ENCODE measurements at regions not wholly inside any gene's neighbourhood (a gene's known extent, or its start where the extent isn't known, plus 50 kb on each side); places are given as distances from the start of the nearest gene placed in this dataset.

DNA sequence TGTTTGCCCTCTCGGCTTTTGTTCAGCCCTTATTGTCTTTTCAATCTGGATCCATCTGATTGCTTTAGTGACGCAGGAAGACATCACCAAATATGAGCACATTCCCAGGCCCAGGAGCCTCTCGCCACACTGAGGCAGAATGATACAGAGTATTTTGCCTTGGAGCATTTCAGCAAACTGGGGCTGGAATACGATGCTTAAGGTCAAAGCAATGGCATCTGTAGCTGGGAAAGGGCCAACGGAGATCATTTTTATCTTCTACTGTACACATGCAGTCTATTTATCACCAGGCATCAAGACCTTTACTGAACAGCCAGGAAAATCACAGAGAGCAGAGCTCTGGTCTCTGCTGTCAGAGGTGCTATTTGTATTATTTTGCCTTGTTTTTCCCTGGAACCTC is 655.3 kb downstream of the RNF144B start:
- TF ChIP-seq, protein P1, sequence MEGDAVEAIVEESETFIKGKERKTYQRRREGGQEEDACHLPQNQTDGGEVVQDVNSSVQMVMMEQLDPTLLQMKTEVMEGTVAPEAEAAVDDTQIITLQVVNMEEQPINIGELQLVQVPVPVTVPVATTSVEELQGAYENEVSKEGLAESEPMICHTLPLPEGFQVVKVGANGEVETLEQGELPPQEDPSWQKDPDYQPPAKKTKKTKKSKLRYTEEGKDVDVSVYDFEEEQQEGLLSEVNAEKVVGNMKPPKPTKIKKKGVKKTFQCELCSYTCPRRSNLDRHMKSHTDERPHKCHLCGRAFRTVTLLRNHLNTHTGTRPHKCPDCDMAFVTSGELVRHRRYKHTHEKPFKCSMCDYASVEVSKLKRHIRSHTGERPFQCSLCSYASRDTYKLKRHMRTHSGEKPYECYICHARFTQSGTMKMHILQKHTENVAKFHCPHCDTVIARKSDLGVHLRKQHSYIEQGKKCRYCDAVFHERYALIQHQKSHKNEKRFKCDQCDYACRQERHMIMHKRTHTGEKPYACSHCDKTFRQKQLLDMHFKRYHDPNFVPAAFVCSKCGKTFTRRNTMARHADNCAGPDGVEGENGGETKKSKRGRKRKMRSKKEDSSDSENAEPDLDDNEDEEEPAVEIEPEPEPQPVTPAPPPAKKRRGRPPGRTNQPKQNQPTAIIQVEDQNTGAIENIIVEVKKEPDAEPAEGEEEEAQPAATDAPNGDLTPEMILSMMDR (IDR thresholded peaks at IDR 0.05), result no peak
- TF ChIP-seq TAF1 (IDR thresholded peaks at IDR 0.05; ENCODE audit: borderline replicate concordance, low read depth, low read length) (no peak), EP300 (IDR thresholded peaks at IDR 0.05; ENCODE audit: borderline replicate concordance in 1 of 2, low read depth in 1 of 2, low read length in 1 of 2) (no peak), RAD21 (IDR thresholded peaks at IDR 0.05; ENCODE audit: low read length) (no peak)
- TF ChIP-seq, protein P2, sequence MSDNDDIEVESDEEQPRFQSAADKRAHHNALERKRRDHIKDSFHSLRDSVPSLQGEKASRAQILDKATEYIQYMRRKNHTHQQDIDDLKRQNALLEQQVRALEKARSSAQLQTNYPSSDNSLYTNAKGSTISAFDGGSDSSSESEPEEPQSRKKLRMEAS (IDR thresholded peaks at IDR 0.05; ENCODE audit: low read depth), result no peak
